Astrocyte of the cerebellum (primary cell): ENCODE measurements at regions not wholly inside any gene's neighbourhood (a gene's known extent, or its start where the extent isn't known, plus 50 kb on each side); places are given as distances from the start of the nearest gene placed in this dataset.

Experiments
- DNase-seq: peaks from one replicate; pipeline ENCODE4 v3.0.0-alpha.2; 2011; ENCODE audit warnings: low read depth
- H3K4me3 ChIP-seq: 2 replicates; pipeline ENCODE4 v1.5.1; 2011; ENCODE audit warnings: mild to moderate bottlenecking, low read depth, low read length, moderate library complexity
- CTCF ChIP-seq: IDR thresholded peaks from 2 replicates; pipeline ENCODE4 v1.5.1; 2012; ENCODE audit warnings: low read length, low read depth, moderate library complexity, mild to moderate bottlenecking; ENCODE audit errors: missing control alignments
- in situ Hi-C: cut with HindIII; loops from 2 replicates; pipeline ENCODE4 v1.10.0; 2017; ENCODE audit warnings: low sequenced_read_pairs

GRCh38 chr5:89043676-89044075 lies 160.7 kb upstream of the MEF2C start:
- no peak overlapping the region for H3K4me3 ChIP-seq
- in situ Hi-C loops: no loop called here
- TF ChIP-seq CTCF: no peak
- no peak for DNase-seq

- no peak for TF ChIP-seq CTCF
- H3K4me3 ChIP-seq: no peak overlapping the region
- DNase-seq: no peak
- in situ Hi-C loops: no loop called here
Observed at GRCh38 chr5:89042746-89043145, 159.8 kb upstream of the MEF2C start.

GRCh38 chr5:89041976-89042375 lies 159.0 kb upstream of the MEF2C start:
- in situ Hi-C loops: no loop called here
- no peak for TF ChIP-seq CTCF
- H3K4me3 ChIP-seq: no peak overlapping the region
- no peak for DNase-seq

- H3K4me3 ChIP-seq: no peak overlapping the region
- in situ Hi-C loops: no loop called here
Observed at GRCh38 chr5:89041249-89041779, 158.3 kb upstream of the MEF2C start.

GRCh38 chr5:89036704-89037489 lies 153.9 kb upstream of the MEF2C start:
- no peak for TF ChIP-seq CTCF
- no peak for DNase-seq
- in situ Hi-C loops: no loop called here
- H3K4me3 ChIP-seq: no peak overlapping the region

More at GRCh38 chr5:89041249-89041779, 158.3 kb upstream of the MEF2C start:
- TF ChIP-seq CTCF: no peak
- DNase-seq: no peak

GRCh38 chr5:89036166-89036565 lies 153.2 kb upstream of the MEF2C start:
- in situ Hi-C loops: no loop called here
- no peak overlapping the region for H3K4me3 ChIP-seq
- no peak for TF ChIP-seq CTCF
- DNase-seq: no peak
